NCI-H2171 (cell line): ENCODE measurements at regions not wholly inside any gene's neighbourhood (a gene's known extent, or its start where the extent isn't known, plus 50 kb on each side); places are given as distances from the start of the nearest gene placed in this dataset.

Experiments
- DNase-seq: peaks from one replicate; lab custom pipeline; 2025; lab: John Stamatoyannopoulos, UW

DNA sequence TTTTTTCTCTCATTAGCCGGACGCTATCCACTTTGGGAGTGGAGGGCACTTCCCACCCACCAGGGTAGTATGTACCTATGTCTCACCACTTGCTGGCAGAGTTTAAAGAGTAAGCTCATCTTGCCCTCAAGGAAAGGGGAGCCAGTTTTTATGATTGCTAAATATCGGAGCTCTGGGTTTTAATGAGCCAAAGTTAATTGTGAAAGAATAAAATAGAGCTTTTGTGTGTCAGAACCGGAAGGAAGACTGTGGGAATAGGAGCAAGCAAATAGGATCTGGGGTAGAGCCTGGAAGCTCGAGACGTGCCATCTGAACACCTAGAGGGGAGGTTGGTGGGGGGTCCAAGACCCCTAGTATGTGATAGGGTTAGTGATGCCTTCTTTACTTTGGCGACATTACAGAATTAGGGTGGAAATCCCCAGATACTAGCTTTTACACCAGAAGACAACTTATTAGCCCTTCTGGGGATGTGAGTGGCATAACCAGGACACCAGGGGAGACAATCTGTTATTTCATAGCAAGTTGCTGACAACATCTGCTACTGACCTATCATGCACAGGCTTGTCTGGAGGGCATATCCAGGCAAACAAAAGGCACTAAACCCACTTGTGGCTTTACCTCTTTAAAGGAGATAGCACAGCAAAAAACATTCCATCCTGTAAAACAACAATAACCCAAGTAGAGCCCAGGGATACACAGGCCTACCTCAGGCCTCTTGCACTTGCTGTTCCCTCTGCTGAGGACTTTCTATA lies 333.8 kb downstream of the ZNF621 start:
- peak; percentile 47 for DNase-seq

DNA sequence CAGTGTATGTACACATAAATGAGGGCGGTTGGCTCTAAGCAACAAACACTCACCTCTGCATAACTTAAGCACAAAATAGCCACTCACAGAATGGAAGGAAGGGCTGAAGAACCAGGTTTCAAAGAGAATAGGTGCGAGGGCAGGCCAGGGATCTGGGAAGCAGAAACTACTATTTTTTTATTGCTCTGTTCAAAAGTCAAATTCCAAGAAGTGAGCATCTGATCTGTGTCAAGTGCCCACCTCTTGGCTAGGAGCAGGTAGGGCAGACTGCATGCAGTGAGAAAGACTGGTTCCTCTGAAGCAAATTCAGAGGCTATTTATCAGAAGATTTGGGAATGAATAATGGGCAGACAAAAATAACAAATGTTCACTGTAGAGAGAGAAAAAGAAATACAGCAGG lies 336.4 kb upstream of the CTNNB1 start:
- no peak for DNase-seq

DNA sequence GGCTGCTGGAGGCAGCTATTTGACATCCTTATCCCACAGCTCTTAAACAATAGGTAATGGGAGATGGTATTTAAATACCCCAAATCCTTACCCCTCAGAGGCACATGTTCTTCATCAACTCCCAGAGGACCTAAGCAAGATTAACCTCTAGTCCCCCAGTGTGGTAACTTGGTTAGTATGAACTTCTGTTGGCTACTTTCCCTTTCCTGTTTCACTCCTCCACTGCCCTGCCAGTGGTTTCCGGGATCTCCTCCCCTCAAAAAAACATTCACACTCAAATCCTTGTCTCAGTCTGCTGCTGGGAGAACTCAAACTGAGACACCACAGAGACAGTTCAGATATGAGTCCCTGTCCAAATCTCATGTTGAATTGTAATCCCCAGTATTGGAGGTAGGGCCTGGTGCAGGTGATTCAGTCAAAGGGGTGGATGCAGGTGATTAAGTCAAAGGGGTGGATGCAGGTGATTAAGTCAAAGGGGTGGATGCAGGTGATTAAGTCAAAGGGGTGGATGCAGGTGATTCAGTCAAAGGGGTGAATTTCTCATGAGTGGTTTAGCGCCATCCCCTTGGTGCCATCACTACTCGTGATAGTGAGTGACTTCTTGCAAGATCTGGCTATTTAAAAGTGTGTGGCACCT lies 335.0 kb upstream of the CTNNB1 start:
- no peak for DNase-seq

DNA sequence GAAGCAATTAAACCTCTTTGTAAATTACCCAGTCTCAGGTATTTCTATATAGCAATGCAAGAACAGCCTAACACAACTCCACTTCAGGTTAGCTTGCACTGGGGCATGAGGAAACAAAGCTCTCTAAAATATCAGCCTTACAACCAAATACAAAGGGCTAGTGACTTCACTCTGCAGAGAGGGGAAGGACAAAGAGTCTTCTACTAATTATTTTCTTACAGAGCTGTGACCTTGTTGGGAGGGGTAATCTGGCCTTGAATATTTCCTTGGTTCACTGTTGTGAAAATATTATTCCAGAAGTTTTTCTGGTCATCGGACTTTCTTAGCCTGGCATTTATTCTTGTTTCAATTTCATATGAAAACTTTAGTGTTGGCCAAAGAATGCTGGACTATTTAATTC lies 334.4 kb upstream of the CTNNB1 start:
- no peak for DNase-seq

DNA sequence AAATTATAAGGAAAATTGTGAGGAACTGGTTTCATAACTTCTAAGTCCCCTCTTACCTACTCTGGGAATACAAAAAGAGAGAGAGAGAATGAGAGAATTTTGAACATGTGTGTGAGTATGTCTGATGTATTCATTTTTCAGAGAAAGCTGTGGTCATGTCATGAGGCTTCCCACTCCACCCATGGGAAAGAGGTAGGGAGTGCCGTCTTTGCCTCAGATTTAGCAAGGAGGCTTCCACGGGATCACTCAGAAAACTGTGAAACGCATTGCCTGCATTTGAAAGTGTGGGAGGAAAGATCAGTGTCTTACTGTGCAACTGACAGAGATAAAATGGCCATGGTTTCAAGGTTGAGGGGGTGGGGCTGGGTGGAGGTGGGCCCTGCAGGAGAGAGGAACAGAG lies 331.5 kb upstream of the CTNNB1 start:
- DNase-seq, result no peak

DNA sequence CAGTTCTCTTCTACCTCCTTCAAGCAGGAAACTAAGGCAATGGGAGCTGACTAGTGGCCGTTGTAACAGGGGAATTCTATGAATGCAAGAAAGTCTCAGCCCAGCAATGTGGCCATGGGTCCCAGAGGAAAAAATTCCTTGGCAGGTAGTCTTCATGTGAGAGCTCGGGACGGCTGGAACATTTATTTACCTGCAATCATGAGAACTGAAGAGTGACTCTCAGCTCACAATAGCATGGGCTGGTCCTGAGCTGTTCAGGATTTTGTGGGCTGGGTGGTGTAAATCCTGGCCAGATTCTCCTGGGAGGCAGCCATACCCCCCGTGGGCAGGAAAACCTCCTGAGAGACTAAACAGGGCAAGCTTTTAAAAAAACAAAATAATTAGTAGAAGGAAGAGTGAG lies 330.3 kb upstream of the CTNNB1 start:
- no peak for DNase-seq

DNA sequence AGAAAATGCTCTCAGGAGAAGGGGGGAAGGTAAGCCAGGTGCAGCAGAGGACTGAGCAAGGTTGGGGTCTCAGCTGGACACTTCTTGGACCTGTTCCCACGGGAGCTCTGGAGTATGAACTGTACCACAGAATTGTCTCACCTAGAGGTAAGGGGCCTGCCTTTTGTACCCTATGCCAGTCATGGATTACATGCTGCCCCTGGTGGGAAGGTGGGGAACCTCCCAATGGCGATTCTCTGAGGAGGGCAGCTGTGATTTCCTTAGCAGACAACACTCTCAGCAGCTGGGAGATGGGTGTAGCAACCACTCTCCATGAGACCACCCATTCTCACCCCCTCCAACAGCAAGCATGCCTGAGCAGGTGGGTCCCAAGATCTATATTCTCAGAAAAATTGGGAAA lies 329.4 kb upstream of the CTNNB1 start:
- DNase-seq, result no peak

DNA sequence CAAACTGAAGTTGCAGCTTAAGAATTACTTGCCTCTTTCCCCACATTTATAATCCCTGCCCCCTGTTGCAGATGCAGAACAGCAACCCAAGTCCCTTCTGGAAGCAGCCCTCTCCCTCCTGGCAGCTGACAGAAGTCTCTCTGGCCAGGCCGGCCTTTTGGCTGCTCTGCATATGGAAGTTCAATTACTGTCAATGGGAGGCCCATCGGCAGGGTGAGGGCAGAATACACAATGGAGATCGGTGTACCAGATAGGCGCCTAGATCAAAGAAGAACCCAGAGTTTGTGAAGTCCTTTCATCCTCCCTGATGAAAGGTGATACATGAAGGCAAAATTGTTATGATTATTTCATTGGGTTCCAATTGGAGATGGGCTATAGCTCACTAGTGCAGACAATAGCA lies 327.9 kb upstream of the CTNNB1 start:
- DNase-seq, result no peak

DNA sequence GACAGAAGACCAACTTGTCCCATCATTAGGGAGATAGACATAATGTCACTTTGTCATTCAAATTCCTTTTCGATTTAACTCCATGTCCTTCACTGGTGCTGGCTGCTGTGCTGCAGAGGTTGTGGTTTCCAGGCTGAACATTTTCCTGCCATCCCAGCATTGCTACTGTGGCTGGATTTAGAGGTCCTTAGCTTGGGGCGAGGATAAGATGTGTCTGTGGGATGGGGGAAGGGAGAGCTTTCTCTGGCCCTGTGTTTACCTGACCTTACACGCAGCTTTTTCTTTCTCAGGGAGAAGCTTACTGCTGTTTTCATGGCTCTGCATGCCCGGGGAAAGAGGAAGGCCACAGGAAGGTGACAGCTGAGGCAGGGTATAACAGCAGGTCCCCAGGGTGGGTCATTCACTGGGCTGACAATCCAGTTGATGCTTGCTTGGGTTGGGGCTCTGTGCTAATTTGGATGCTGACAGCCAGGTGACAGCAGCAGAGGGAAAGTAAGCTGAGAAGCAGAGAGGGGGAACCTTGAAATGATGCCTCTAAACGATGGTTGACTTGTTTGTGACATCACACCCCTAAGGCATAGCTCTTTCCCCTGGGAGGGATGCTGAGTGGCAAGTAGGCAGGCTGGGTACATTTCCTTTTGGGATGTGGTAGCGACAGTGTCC lies 326.9 kb upstream of the CTNNB1 start:
- peak; percentile 43 for DNase-seq

DNA sequence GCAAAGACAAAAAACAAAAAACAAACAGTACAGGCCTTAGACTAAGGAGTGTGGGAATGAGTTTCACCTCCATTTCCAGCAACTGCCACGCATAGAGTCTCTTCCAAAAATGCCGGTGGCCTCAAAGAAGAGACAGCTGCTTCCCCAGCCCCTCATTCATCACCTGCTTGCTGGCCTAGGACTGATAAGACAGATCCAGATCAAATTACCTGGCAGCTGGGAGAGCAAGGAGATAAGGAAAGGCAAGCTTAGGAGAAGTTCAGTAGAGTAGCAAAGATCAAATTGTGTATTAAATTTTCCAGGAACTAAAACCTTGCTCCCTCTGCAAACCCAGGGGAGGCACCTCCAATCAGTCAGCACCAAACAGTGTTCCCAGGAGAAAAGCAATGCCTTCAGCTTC lies 325.8 kb upstream of the CTNNB1 start:
- peak; percentile 47 for DNase-seq

DNA sequence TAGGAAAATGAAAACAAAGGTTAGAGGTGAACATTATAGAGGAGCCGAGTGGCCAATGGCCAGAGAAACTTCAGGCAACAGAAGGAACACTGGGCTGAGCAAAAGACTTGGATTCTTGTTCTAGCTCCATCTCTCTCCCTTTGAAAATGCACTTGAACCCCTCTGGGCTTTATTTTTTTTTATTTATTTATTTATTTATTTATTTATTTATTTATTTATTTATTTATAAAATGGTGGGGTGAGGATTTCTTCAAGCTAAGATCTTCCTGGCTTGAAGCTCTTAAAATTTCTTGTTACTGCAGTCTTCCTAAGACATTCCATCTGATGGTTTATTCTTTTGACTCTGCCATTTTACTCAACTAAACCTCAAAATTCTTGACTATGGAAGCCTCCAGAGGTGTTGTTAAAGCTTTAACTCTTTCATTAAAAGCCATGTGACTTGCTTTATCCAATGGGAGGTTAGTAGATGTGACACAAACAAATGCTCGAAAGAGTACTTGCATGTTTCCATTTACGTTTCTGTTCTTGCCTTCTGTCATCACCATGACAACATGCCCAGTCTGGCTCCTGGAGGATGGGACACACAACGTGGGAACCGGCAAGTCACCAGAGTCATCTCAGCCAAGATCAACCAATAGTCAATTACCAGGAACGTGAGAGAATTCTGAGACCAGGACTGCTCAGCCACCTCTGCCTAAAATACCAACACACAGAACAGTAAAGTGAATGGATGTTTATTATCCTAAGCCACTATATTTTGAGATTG lies 325.2 kb upstream of the CTNNB1 start:
- DNase-seq, result no peak

DNA sequence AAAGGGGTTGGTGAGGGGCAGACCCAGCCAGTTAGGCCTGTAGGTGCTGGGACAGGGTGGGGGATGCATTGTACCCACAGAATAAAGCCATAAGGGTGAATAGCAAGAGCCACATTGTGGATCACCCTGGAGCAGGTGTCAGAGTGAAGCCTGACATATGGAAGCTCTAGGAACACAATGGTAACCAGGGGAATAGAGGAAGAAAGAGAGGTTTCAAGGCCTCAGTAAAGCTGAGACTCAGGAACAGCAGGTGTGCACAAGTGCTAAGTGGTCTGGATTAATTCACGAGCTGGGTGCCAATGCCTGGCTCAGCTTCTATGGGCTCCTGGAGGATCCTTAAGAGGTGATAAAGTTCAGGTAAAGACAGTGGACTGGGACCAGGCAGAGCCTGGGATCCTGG lies 323.7 kb upstream of the CTNNB1 start:
- DNase-seq, result peak; percentile 52

DNA sequence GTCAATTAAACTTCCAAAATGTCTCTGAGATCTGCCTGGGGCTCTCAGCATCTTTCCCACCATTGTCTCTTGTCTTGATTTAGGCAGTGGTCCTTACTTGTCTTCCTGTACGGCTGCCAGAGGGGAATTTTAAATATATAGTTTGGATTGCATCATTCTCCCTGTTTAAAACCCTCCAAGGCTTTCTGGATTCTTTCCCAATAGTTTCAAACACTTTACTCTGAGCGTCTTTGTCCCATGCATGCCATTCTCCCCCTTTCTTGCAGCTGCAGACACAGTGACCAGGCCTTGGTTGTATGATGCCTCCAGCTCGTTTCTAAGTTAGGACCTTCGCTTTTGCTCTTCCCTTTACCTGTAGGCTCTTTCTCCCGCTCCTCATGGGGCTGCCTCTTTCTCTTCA lies 323.3 kb upstream of the CTNNB1 start:
- no peak for DNase-seq

DNA sequence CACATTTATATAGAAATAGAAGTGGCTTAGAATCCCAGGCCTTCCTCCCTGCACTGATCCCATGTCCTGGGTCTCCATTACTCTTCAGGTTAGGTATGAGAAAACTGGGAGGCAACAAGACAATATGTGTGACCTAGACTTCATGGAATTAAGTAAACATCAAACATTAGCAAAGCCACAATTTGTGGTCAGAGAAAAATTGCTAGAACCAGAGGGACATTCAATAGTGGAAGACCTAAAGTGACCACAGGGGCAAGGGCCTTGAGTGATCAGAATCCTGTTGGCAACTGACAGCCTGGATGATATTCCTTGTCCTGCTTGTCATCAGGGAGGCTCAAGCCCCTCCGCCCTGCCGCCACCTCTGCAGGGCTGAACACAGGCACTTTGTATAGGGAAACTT lies 322.8 kb upstream of the CTNNB1 start:
- no peak for DNase-seq

DNA sequence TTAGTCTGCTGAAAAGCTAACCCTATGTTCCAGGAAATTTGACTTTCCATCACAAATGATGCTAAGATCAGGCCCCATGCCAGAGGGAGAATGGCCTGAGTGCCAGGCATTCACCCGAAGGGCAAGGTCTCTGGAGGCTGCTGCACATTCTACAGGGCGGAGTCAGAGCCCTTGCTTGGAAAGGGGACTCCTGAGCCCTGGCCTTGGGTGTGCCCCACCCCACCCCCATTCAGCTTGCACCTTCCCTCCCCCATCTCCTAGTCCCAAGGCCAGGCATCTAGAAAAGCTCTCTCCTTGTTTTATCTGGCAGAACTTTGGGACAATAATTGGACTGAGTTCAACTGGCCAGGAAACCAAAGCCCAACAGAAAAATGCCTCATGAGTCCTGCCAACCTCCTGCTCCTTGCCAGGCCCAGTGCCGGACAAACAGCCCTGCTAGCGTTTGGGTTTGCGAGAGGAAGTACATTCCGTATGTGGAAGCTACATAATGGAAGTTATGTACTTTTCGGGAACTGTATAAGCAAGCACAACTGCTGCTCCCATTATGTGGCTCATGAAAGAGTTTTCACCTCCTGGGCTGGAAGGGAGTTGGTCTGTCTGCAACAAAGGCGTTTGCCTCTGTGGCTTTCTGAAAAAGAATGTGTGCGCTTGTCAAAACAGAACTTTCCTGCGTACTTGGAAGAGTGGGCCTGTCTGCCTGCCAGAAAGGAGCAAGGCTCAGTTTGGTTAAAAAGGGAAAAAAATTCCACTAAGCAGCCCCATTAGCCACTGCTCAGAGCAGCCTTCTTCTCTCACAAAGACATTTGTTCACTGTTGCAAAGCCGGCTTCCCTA lies 321.5 kb upstream of the CTNNB1 start:
- DNase-seq, result no peak

DNA sequence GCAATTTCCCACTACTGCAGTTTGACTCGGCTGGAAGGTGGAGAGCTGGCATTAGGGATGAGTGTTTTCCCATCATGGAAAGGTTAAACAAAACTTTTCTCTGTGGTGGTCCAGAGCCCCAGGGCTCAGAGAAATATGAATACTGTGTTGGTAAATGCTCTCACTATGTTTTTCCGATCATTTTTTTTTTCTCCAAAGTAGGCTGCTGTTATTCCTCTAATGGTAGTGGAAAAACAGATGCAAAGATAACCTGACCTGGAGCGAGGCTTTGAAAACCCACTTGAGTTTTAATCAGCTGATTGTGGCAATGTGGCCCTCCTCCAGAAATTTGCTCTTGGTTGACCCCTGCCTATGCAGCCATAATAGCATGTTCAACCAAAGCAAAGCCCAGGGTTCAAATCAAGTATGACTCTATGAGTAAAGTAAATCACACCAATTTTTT lies 320.8 kb upstream of the CTNNB1 start:
- DNase-seq, result no peak

DNA sequence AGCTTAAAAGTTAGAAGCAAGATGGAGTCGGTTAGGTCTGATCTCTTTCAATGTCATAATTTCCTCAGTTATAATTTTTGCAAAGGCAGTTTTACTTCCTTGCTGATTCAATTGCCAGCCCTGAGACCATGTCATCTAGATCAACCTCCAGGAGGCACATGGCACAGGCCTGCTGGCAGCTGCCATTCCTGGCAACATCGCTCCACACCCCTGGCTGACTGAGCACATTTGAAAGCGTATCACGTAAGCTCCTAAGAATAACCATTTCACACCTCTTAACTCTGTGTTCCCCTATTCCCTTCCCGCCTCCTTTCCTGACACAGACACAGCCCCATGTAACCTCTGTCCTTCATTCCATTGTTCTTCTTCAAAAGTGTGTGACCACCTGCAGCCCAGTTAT lies 313.9 kb upstream of the CTNNB1 start:
- no peak for DNase-seq

DNA sequence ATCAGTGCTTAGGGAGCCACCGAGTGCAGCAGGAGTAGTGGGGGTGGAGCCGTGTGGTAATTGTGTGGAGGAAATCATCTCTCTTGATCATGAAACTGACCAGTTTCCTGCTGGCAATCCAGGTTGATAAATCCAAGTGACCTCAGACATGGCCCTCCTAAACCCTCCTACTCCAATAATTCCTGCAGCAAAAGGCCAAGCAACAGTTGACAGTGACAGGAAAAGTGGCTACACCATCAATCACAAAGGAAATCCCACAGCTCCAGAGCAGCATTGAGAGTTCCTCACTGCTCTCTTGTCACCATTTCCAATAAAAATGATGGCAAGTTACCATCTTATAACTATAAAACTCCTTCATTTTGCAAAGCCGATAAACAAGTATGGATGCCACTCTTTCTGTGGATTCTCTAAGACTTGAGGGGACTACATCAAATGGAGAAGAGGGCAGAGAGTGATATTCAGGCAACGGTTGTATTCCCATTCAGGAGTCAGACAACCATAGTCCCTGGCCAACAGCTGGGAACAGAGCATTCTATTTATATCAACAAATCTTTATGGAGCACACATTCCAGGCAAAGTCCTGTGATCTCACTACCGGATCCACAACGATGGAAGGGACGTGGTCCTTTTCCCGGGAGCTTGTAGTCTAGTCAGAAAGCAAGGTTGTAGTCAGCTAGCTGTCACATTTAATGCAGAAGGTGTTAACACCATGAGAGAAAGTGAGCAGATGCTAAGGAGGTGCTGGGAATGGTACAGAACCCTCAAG lies 312.5 kb upstream of the CTNNB1 start:
- DNase-seq, result no peak

DNA sequence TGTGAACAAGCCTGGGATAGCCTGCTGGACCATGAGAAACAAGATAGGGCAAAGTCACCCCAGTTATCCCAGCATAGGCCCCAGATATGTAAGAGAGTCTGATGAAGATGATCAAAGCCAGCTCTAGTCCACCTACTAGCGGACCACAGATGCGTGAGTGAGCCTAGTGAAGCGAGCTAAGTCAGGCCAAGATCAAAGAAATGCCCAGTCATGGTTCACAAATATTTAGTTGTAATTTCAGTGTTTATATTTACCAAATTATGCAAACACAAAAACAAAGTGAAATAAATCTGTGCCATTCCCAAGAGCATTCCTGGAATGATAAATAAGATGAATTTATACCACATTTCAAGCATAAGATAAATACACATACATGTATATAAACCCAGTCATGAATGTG lies 308.1 kb upstream of the CTNNB1 start:
- DNase-seq, result no peak

DNA sequence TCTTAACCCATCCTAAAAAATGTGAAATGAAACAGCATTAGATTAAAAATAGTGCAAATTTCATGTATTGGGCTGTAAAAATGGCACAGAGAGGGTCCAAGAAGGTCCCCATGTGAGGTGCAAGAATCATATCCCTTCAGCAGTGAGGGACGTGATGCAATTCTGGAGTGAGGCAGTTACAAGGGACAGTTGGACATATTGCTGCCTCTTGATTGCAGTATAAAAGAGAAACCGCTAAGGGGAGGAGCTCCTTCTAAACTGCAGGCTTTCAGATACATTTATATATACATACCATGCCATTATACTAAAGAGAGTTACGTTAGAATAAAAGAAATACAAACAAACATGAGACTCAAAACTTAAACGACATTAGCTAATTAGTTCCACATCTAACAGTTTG lies 304.2 kb upstream of the CTNNB1 start:
- no peak for DNase-seq

DNA sequence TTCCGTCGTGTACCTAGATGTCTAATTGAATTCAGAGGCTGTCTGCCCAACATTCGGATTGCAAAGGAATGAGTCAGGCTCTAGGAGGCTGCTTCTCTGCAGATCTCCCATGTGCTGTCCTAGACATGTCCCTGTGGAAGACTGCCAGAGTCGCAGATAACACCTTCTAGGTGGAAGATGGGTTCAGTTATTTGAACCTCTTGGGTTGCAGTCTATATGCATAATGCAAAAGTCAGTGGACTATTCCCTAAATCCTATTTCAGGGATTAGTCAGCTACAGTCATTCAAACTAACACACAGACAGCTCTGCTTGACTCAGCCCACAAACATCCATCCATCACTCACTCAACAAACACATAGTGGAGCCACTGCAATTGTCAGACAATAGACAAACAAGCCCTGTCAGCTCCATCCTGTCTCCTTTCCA lies 300.0 kb upstream of the CTNNB1 start:
- DNase-seq, result no peak
